Thyroid gland (tissue), 4 donors: ENCODE measurements at regions not wholly inside any gene's neighbourhood (a gene's known extent, or its start where the extent isn't known, plus 50 kb on each side); places are given as distances from the start of the nearest gene placed in this dataset.

ENCODE experiments used
- POLR2A ChIP-seq, 2 donors: fragments of 450-650 bp; IDR thresholded peaks; one replicate each; pipeline ENCODE4 v1.6.1; 2017; ENCODE audit warnings: antibody characterized with exemption in 2 of 2, mild to moderate bottlenecking in 2 of 2, moderate library complexity in 1 of 2
- TF ChIP-seq, protein P1 (sequence below), 6 experiments: fragments of 200-600 bp in 3 of 6; fragments of 450-650 bp in 3 of 6; sonication (generic) in 3 of 6; IDR thresholded peaks; one replicate each; pipeline ENCODE4 v1.5.1; 2016 to 2019; ENCODE audit warnings: antibody characterized with exemption in 6 of 6, mild to moderate bottlenecking in 2 of 6, inconsistent platforms in 1 of 6, moderate library complexity in 1 of 6

DNA sequence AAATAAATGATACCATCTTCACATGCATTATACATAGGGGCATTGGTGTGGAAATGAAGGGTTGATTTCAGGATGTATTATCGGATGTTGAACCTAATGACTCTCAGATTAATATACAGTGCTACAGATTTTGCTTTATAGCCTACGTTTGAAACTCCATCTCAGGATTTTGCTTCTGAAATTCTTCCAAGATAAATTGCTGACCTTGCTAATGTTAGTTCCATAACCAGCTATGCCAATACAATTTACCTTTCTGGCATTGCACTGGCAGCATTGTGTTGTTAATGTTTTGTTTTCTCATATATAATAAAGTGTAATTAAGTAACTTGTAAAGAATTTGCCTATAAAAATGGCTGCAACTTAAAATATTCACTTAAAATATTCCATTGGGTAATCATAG is 350.1 kb downstream of the CHRM3 start:
- TF ChIP-seq, protein P1, sequence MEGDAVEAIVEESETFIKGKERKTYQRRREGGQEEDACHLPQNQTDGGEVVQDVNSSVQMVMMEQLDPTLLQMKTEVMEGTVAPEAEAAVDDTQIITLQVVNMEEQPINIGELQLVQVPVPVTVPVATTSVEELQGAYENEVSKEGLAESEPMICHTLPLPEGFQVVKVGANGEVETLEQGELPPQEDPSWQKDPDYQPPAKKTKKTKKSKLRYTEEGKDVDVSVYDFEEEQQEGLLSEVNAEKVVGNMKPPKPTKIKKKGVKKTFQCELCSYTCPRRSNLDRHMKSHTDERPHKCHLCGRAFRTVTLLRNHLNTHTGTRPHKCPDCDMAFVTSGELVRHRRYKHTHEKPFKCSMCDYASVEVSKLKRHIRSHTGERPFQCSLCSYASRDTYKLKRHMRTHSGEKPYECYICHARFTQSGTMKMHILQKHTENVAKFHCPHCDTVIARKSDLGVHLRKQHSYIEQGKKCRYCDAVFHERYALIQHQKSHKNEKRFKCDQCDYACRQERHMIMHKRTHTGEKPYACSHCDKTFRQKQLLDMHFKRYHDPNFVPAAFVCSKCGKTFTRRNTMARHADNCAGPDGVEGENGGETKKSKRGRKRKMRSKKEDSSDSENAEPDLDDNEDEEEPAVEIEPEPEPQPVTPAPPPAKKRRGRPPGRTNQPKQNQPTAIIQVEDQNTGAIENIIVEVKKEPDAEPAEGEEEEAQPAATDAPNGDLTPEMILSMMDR (IDR thresholded peaks at IDR 0.05) = no peak
- no peak for TF ChIP-seq POLR2A (IDR thresholded peaks at IDR 0.05)
